ENCODE measurements at regions not wholly inside any gene's neighbourhood (a gene's known extent, or its start where the extent isn't known, plus 50 kb on each side); places are given as distances from the start of the nearest gene placed in this dataset.
"Not testable (repeated sequence)": the region's sequence is repeated elsewhere in the genome, so short reads cannot be mapped to it uniquely, and the experiment has no call there.

DNA sequence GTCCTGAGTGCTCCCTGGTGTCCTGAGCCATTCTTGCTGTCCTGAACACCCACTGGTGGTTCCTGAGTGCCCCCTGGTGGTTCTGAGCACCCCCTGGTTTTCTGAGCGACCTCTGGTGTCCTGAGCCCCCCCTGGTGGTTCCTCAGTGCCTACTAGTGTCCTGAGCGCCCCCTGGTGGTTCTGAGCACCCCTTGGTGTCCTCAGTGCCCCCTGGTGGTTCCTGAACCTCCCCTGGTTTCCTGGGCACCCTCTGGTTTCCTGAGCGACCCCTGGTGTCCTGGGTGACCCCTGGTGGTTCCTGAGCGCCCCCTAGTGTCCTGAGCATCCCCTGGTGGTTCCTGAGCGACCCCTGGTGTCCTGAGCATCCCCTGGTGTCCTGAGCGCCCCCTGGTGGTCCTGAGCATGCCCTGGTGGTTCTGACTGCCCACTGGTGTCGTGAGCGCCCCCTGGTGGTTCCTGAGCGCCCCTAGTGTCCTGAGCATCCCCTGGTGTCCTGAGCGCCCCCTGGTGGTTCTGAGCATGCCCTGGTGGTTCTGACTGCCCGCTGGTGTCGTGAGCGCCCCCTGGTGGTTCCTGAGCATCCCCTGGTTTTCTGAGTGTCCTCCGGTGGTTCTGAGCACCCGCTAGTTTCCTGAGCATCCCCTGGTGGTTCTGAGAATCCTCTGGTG, 473.1 kb downstream of the TMEM121 start:
- Histone ChIP-seq H3K27me3 (no peaks in the 10 kb centered on the region), H3K27ac (no peak overlapping the region), H3K36me3 (replicated peaks in 1 of 2) (no peaks in the 10 kb centered on the region), H3K4me1 (replicated peaks in 1 of 2) (no peaks in the 10 kb centered on the region), H3K4me3 (no peak overlapping the region), H3K9me3 (replicated peaks in 1 of 3) (no peaks in the 10 kb centered on the region)
- intact Hi-C loops (cut with DNase I): no loop called here
- TF ChIP-seq, protein P1, sequence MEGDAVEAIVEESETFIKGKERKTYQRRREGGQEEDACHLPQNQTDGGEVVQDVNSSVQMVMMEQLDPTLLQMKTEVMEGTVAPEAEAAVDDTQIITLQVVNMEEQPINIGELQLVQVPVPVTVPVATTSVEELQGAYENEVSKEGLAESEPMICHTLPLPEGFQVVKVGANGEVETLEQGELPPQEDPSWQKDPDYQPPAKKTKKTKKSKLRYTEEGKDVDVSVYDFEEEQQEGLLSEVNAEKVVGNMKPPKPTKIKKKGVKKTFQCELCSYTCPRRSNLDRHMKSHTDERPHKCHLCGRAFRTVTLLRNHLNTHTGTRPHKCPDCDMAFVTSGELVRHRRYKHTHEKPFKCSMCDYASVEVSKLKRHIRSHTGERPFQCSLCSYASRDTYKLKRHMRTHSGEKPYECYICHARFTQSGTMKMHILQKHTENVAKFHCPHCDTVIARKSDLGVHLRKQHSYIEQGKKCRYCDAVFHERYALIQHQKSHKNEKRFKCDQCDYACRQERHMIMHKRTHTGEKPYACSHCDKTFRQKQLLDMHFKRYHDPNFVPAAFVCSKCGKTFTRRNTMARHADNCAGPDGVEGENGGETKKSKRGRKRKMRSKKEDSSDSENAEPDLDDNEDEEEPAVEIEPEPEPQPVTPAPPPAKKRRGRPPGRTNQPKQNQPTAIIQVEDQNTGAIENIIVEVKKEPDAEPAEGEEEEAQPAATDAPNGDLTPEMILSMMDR (IDR thresholded peaks at IDR 0.05): peak in 2 of 6 experiments; percentile 42 to 53
- no peak for TF ChIP-seq POLR2A (IDR thresholded peaks at IDR 0.05)
- DNase-seq: peak in 4 of 7 donors; percentile 43 to 67 (median 56)
- 57 to 66% (median 62%) methylated on average over 3 to 15 of the region's 15 CpGs for WGBS, 4 donors

DNA sequence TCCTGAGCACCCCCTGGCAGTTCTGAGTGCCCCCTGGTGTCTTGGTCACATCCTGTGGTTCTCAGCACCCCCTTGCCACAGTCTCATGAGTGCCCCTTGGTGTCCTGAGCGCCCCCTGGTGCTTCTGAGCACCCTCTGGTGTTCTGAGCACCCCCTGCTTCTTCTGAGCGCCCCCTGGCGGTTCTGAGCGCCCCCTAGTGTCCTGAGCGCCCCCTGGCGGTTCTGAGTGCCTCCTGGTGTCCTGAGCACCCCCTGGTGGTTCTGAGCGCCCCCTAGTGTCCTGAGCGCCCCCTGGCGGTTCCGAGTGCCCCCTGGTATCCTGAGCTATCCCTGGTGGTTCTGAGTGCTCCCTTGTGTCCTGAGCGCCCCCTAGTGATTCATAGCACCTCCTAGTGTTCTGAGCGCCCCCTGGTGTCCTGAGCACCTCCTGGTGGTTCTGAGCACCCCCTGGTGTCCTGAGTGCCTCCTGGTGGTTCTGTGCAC, 473.7 kb downstream of the TMEM121 start:
- intact Hi-C loops (cut with DNase I); H3K4me1 ChIP-seq (replicated peaks in 1 of 2); H3K4me3 ChIP-seq; DNase-seq; H3K36me3 ChIP-seq (replicated peaks in 1 of 2); H3K27ac ChIP-seq; H3K27me3 ChIP-seq; H3K9me3 ChIP-seq (replicated peaks in 1 of 3): not testable (repeated sequence)
- 27 to 54% (median 46%) methylated on average over 1 to 12 of the region's 12 CpGs for WGBS, 4 donors

DNA sequence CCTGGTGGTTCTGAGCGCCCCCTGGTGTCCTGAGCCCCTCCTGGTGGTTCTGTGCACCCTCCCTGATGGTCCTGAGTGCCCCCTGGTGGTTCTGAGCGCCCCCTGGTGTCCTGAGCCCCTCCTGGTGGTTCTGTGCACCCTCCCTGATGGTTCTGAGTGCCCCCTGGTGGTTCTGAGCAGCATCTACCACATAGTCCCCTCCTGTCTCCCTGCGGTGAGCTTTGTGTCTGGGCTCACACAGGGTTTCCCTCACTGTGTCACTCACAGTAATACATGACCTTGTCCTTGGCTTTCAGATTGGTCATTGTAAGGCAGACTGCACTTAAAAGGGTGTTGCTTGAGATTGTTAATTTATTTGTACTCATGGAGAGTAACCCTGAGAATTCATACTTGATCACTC, 474.9 kb downstream of the TMEM121 start:
- H3K4me3 ChIP-seq: not testable (repeated sequence)

DNA sequence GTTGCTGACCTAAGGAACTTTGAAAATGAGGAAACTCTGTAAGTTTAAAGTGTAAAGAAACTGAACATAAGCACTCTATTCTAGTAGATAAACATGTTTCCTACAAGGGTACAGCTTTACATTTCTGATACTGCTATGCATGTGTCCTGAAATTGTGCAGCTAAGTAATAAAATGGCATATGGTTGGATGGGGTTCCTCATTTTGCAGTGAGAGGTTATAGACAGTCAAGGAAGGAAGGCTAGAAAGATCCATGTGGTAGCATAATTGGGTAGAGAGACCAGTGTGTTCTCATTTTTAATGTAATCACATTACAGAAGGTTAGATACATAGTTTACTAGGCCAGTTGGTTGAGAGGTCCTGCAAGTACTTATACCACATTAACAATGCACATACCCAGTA, 477.0 kb downstream of the TMEM121 start:
- TF ChIP-seq POLR2A (IDR thresholded peaks at IDR 0.05): no peak
- TF ChIP-seq, protein P1 (IDR thresholded peaks at IDR 0.05): no peak
- Histone ChIP-seq H3K9me3 (replicated peaks in 1 of 3) (no peaks in the 10 kb centered on the region), H3K27ac (no peak overlapping the region), H3K4me1 (replicated peaks in 1 of 2) (no peaks in the 10 kb centered on the region), H3K27me3 (no peaks in the 10 kb centered on the region), H3K36me3 (replicated peaks in 1 of 2) (no peaks in the 10 kb centered on the region), H3K4me3 (no peak overlapping the region)
- intact Hi-C loops (cut with DNase I): no loop called here
- no peak for DNase-seq

More for the DNA sequence above, 474.9 kb downstream of the TMEM121 start:
- intact Hi-C loops (cut with DNase I); DNase-seq; H3K36me3 ChIP-seq (replicated peaks in 1 of 2); H3K4me1 ChIP-seq (replicated peaks in 1 of 2); H3K9me3 ChIP-seq (replicated peaks in 1 of 3); H3K27me3 ChIP-seq; H3K27ac ChIP-seq: not testable (repeated sequence)
- 56 to 92% methylated on average over 1 to 2 of the region's 3 CpGs; no CpG with 5 or more reads in 2 of the 4 donors for WGBS, 4 donors

DNA sequence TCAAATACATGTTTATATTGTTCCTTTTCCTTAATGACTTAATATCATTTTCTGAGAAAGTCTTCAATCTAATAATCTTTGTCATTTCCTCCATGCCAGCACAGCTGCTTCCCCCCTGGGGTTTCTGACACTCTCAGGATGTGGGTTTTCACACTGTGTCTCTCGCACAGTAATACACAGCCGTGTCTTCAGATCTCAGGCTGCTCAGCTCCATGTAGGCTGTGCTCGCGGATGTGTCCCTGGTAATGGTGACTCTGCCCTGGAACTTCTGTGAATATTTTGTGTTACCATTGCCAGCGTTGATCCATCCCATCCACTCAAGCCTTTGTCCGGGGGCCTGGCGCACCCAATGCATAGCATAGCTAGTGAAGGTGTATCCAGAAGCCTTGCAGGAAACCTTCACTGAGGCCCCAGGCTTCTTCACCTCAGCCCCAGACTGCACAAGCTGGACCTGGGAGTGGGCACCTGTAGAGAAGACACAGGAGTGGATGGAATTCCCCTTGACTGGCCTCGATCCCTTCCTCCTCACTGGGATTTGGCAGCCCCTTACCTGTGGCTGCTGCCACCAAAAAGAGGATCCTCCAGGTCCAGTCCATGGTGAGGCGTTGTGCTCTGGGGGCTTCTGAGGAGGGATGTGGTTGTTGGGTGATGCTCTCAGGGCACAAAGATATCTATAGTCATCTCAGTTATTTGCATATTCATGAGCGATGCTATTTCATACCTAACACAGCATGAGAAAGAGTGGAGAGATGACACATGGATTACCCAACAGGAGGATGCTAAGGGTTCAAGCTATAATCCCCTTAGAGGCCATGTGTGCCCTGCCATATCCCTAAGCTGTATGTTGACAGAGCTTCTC, 478.8 kb downstream of the TMEM121 start:
- H3K27me3 ChIP-seq; H3K36me3 ChIP-seq (replicated peaks in 1 of 2); H3K4me1 ChIP-seq (replicated peaks in 1 of 2); DNase-seq; intact Hi-C loops (cut with DNase I); H3K4me3 ChIP-seq; H3K9me3 ChIP-seq (replicated peaks in 1 of 3); H3K27ac ChIP-seq: not testable (repeated sequence)
- WGBS, 4 donors: 49 to 51% (median 50%) methylated on average over 9 to 10 of the region's 10 CpGs
